HL-60 (cell line): ENCODE measurements at regions not wholly inside any gene's neighbourhood (a gene's known extent, or its start where the extent isn't known, plus 50 kb on each side); places are given as distances from the start of the nearest gene placed in this dataset.

Experiments
- POLR2AphosphoS5 ChIP-seq: IDR thresholded peaks from 2 replicates; pipeline ENCODE4 v1.6.1; 2012; ENCODE audit warnings: low read depth
- REST ChIP-seq: IDR thresholded peaks from 2 replicates; pipeline ENCODE4 v1.6.1; 2012; ENCODE audit warnings: low read depth; ENCODE audit not compliant: insufficient replicate concordance
- TF ChIP-seq, protein P1 (sequence below): IDR thresholded peaks from one replicate; pipeline ENCODE4 v1.5.1; 2011; ENCODE audit warnings: low read length, control low read depth, inconsistent platforms; ENCODE audit not compliant: insufficient read depth

DNA sequence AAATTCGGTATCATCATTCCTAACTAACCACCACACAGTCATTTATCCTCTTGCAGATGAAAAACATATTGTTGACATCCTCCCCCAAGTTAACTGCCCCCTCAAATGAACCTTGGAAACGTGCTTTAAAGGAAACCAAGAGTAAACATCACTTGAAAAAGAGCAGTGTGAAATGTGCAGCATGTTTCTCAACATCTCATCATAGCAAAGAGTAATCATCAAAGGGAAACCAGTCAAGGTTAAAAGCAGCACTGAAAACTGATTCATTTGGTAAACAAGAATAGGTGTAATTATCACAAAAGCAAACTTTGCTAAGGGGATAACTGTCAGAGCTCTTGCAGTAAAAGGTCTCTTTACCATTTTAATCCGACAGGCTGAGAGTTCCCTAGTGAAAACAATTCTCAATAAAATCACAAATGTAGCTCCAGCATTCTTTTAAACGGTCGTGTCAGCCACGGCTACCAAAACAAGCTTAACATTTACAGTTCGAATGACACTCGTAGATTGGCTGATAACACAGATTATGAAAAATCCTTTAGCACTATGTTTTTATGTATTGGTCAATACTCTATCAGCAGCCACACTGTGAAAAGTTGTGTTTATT, 461.0 kb downstream of the GBE1 start:
- TF ChIP-seq, protein P1, sequence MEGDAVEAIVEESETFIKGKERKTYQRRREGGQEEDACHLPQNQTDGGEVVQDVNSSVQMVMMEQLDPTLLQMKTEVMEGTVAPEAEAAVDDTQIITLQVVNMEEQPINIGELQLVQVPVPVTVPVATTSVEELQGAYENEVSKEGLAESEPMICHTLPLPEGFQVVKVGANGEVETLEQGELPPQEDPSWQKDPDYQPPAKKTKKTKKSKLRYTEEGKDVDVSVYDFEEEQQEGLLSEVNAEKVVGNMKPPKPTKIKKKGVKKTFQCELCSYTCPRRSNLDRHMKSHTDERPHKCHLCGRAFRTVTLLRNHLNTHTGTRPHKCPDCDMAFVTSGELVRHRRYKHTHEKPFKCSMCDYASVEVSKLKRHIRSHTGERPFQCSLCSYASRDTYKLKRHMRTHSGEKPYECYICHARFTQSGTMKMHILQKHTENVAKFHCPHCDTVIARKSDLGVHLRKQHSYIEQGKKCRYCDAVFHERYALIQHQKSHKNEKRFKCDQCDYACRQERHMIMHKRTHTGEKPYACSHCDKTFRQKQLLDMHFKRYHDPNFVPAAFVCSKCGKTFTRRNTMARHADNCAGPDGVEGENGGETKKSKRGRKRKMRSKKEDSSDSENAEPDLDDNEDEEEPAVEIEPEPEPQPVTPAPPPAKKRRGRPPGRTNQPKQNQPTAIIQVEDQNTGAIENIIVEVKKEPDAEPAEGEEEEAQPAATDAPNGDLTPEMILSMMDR, result no peak
- TF ChIP-seq POLR2AphosphoS5, result no peak
- no peak for TF ChIP-seq REST
